ENCODE measurements at regions not wholly inside any gene's neighbourhood (a gene's known extent, or its start where the extent isn't known, plus 50 kb on each side); places are given as distances from the start of the nearest gene placed in this dataset.
"Not testable (repeated sequence)": the region's sequence is repeated elsewhere in the genome, so short reads cannot be mapped to it uniquely, and the experiment has no call there.

DNA sequence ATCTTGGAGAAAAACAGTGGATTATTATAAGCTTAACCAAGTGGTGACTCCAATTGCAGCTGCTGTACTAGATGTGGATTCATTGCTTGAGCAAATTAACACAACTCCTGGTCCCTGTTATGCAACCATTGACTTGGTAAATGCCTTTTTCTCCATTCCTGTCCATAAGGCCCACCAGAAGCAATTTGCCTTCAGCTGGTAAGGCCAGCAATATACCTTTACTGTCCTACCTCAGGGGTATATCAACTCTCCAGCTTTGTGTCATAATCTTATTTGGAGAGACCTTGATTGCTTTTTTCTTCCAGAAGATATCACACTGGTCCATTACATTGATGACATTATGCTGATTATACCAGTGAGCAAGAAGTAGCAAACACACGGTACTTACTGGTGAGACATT, 560.8 kb downstream of the PTPRU start:
- TF ChIP-seq POLR2AphosphoS5 (IDR thresholded peaks at IDR 0.05) = not testable (repeated sequence)
- TF ChIP-seq, protein P1, sequence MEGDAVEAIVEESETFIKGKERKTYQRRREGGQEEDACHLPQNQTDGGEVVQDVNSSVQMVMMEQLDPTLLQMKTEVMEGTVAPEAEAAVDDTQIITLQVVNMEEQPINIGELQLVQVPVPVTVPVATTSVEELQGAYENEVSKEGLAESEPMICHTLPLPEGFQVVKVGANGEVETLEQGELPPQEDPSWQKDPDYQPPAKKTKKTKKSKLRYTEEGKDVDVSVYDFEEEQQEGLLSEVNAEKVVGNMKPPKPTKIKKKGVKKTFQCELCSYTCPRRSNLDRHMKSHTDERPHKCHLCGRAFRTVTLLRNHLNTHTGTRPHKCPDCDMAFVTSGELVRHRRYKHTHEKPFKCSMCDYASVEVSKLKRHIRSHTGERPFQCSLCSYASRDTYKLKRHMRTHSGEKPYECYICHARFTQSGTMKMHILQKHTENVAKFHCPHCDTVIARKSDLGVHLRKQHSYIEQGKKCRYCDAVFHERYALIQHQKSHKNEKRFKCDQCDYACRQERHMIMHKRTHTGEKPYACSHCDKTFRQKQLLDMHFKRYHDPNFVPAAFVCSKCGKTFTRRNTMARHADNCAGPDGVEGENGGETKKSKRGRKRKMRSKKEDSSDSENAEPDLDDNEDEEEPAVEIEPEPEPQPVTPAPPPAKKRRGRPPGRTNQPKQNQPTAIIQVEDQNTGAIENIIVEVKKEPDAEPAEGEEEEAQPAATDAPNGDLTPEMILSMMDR (IDR thresholded peaks at IDR 0.05) = not testable (repeated sequence)

All from esophagus muscularis mucosa (tissue), 3 donors.